ENCODE measurements at regions not wholly inside any gene's neighbourhood (a gene's known extent, or its start where the extent isn't known, plus 50 kb on each side); places are given as distances from the start of the nearest gene placed in this dataset.
A peak's percentile ranks its signal among the peaks of the same experiment; 100 is the strongest.

- DNase-seq, result no peak
These were observed 256.9 kb upstream of the AKR1E2 start for GRCh38 chr10:4569151-4569550.

- no peak for DNase-seq
These were observed 257.3 kb upstream of the AKR1E2 start for GRCh38 chr10:4568731-4569130.

- no peak for DNase-seq
These were observed 257.9 kb upstream of the AKR1E2 start for GRCh38 chr10:4568086-4568485.

GRCh38 chr10:4567637-4568036 is 258.4 kb upstream of the AKR1E2 start:
- no peak for DNase-seq

GRCh38 chr10:4566011-4566410 is 260.0 kb upstream of the AKR1E2 start:
- no peak for DNase-seq

GRCh38 chr10:4561296-4561695 is 264.7 kb upstream of the AKR1E2 start:
- no peak for DNase-seq

GRCh38 chr10:4557469-4557868 is 268.5 kb upstream of the AKR1E2 start:
- DNase-seq, result no peak

- DNase-seq, result no peak
These were observed 269.5 kb upstream of the AKR1E2 start for GRCh38 chr10:4556527-4556926.

GRCh38 chr10:4555920-4556319 is 270.1 kb upstream of the AKR1E2 start:
- DNase-seq, result no peak

GRCh38 chr10:4549139-4549653 is 276.8 kb upstream of the AKR1E2 start:
- DNase-seq, result no peak

GRCh38 chr10:4546931-4547330 is 279.1 kb upstream of the AKR1E2 start:
- DNase-seq, result no peak

- DNase-seq, result peak; percentile 31 to 48
These were observed 279.5 kb upstream of the AKR1E2 start for GRCh38 chr10:4546500-4546899.

GRCh38 chr10:4545062-4545461 is 280.9 kb upstream of the AKR1E2 start:
- no peak for DNase-seq

GRCh38 chr10:4543938-4544533 is 282.0 kb upstream of the AKR1E2 start:
- no peak for DNase-seq

GRCh38 chr10:4541292-4541691 is 284.7 kb upstream of the AKR1E2 start:
- no peak for DNase-seq

GRCh38 chr10:4538016-4538415 is 288.0 kb upstream of the AKR1E2 start:
- DNase-seq, result no peak

GRCh38 chr10:4535521-4535920 is 290.5 kb upstream of the AKR1E2 start:
- no peak for DNase-seq

GRCh38 chr10:4533621-4534020 is 292.4 kb upstream of the AKR1E2 start:
- no peak for DNase-seq

- no peak for DNase-seq
These were observed 293.0 kb upstream of the AKR1E2 start for GRCh38 chr10:4532976-4533375.

GRCh38 chr10:4532467-4532866 is 293.5 kb upstream of the AKR1E2 start:
- DNase-seq, result no peak

- no peak for DNase-seq
These were observed 294.0 kb upstream of the AKR1E2 start for GRCh38 chr10:4532011-4532410.

GRCh38 chr10:4529266-4529665 is 296.7 kb upstream of the AKR1E2 start:
- no peak for DNase-seq

GRCh38 chr10:4527281-4527970 is 298.6 kb upstream of the AKR1E2 start:
- DNase-seq, result no peak

GRCh38 chr10:4526311-4526731 is 299.7 kb upstream of the AKR1E2 start:
- DNase-seq, result no peak

- no peak for DNase-seq
These were observed 300.9 kb upstream of the AKR1E2 start for GRCh38 chr10:4525103-4525502.

Data from activated CD4-positive, alpha-beta T cell treated with anti-CD3 and anti-CD28 coated beads, Interleukin-2, amount 50 U/mL, for 48 hours (primary cell).